ENCODE measurements at regions not wholly inside any gene's neighbourhood (a gene's known extent, or its start where the extent isn't known, plus 50 kb on each side); places are given as distances from the start of the nearest gene placed in this dataset.

DNA sequence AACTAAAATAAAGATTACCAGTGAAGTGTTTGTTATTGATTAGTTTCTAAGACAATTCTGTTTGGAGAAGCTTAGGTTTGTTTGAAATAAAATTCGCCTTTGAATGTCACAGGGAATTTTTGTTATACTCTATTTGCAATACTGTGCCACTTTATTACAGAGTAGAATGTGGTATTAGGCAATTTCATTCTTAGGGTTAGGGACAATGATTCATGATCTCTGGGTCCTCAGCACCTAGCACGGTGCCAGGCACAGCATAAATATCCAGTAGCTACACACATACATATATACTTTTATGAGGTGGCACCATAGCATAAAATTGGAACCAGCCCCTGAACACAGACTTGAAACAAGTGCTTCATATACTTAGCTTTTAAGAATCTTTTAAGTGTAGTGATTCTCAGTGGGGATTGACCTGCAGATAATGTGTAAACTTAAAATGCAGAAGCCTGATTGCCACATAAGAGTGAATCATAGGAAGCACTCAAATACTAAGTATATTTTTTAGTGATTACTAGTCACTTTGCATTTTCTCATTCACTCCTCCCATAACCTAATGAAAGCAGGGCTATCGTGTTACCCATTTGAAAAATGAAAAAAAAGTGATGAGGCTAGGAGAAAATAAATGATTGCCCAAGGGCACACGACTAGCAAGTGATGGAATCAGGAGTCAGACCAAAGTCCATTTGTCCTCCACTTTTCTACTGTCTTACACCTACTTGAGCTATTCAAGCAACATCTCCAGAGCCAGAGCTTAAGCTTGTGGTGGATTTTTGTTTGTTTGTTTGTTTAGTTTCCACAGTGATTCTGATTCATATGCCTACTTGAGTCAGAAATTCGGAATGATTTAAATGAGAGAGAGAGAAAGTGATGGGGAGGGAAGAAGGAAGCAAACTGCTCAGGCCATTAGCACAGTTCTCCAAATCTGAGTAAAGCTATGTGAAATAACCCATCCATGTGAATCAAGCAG, 366.0 kb upstream of the FGF13 start:
- TF ChIP-seq, protein P1, sequence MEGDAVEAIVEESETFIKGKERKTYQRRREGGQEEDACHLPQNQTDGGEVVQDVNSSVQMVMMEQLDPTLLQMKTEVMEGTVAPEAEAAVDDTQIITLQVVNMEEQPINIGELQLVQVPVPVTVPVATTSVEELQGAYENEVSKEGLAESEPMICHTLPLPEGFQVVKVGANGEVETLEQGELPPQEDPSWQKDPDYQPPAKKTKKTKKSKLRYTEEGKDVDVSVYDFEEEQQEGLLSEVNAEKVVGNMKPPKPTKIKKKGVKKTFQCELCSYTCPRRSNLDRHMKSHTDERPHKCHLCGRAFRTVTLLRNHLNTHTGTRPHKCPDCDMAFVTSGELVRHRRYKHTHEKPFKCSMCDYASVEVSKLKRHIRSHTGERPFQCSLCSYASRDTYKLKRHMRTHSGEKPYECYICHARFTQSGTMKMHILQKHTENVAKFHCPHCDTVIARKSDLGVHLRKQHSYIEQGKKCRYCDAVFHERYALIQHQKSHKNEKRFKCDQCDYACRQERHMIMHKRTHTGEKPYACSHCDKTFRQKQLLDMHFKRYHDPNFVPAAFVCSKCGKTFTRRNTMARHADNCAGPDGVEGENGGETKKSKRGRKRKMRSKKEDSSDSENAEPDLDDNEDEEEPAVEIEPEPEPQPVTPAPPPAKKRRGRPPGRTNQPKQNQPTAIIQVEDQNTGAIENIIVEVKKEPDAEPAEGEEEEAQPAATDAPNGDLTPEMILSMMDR (conservative IDR thresholded peaks at IDR 0.05; ENCODE audit: control insufficient read depth, insufficient read depth, low read depth, low read length), result no peak
- no peak overlapping the region for H3K4me3 ChIP-seq (ENCODE audit: control insufficient read depth, low read depth, low read length)
- peak; percentile 79 for DNase-seq (ENCODE audit: low read depth)

DNA sequence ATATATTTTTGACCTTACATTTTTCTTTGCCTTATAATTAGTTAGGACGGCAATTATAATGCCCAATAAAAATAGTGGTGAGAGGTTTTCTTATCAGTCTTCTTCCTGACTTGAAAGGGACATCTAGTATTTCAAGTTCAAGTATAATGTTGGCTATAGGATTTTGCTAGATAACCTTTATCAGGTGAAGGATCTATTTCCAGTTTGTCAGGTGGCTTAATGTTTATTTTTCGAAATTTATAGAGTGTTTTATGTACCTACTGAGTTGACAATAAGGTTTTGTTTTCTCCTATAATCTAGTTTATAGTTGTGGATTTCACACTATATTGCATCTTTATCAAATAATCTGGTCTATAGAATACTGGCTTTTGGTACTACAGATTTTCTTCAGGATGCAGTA, 351.8 kb upstream of the FGF13 start:
- no peak for DNase-seq (ENCODE audit: low read depth)
- no peak overlapping the region for H3K4me3 ChIP-seq (ENCODE audit: control insufficient read depth, low read depth, low read length)
- TF ChIP-seq, protein P1 (conservative IDR thresholded peaks at IDR 0.05; ENCODE audit: control insufficient read depth, insufficient read depth, low read depth, low read length), result no peak

DNA sequence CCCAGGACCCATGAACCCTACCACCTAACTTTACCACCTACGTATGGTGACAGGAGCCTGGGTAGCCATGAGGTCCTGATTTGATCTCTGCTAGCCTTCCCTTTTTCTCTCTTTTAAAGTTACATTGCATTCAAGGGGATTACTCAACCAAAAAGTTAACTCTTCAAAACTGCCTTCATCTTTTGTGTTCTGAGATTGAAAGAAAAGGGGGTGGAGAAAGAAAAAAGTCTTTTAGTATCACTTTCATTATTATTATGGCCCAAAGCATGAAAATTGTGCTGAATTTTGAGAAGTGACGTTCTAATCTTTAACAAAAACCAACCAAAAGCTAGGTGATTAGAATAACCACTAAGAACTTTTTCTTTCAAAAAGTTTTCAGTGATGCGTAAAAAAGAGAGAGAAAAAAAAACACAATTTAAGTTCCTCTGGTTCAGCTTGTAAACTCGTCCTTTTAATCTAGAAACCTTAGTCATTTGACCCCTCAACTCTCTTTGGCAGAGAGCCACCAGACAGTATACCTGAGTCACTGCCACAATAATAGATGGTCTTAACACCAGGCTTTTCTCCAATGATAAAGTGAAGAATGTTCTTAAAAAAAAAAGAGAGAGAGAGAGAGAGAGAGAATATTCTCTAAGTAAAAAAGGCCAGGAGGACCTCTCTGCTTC, 347.4 kb upstream of the FGF13 start:
- peak; percentile 73 for DNase-seq (ENCODE audit: low read depth)
- no peak overlapping the region for H3K4me3 ChIP-seq (ENCODE audit: control insufficient read depth, low read depth, low read length)
- TF ChIP-seq, protein P1 (conservative IDR thresholded peaks at IDR 0.05; ENCODE audit: control insufficient read depth, insufficient read depth, low read depth, low read length), result no peak

DNA sequence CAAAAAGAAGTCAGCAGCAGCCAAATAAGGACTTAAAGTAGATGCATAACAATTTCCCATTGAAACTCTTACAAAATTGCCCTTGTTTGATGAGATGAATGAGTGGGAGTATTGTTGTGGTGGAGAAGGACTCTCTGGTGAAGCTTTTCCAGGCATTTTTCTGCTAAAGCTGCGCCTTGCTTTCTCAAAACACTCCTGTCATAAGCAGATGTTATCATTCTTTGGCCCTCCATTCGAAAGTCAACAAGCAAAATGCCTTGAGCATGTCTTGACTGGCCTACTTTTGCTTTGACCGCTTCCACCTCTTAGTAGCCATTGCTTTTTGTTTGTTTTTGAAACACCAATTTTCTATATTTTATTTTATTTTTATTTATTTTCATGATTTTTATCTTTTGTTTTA, 340.9 kb upstream of the FGF13 start:
- TF ChIP-seq, protein P1 (conservative IDR thresholded peaks at IDR 0.05; ENCODE audit: control insufficient read depth, insufficient read depth, low read depth, low read length), result no peak
- DNase-seq (ENCODE audit: low read depth), result no peak

DNA sequence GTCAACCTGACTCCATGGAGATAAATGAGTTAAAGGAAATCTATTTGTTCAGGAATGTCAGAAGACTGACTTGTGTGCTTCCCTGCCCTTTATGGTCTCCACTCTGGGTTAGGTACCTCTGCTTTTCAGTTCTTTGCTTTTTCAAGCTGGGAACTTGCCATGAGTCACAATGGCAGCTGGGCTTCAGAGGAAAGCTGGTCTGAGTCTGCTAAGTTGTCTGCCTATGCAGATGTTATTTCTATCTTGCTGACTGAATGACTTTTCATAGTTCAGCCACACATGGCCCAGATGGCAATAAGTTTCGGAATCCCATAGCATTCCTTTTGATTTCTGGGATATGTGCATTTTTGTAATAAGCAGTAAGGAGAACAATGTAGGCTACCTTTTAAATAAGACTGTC, 337.9 kb upstream of the FGF13 start:
- peak; percentile 1 for DNase-seq (ENCODE audit: low read depth)
- no peak overlapping the region for H3K4me3 ChIP-seq (ENCODE audit: control insufficient read depth, low read depth, low read length)
- TF ChIP-seq, protein P1 (conservative IDR thresholded peaks at IDR 0.05; ENCODE audit: control insufficient read depth, insufficient read depth, low read depth, low read length), result no peak

More for the DNA sequence above, 340.9 kb upstream of the FGF13 start:
- H3K4me3 ChIP-seq (ENCODE audit: control insufficient read depth, low read depth, low read length), result no peak overlapping the region

DNA sequence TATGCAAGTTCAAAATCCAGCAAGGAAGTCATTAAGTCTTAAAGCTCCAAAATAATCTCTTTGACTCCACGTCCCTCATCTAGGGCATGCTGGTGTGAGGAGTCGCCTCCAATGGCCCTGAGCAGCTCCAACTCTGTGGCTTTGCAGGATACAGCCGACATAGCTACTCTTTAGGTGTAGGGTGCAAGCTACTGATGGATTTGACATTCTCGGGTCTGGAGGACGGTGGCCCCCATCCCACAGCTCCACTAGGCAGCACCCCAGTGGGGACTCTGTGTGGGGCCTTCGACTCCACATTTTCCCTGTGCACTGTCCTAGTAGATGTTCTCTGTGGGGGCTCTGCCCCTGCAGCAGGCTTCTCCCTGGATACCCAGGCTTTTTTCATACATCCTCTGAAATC, 333.2 kb upstream of the FGF13 start:
- TF ChIP-seq, protein P1 (conservative IDR thresholded peaks at IDR 0.05; ENCODE audit: control insufficient read depth, insufficient read depth, low read depth, low read length), result no peak

More for the DNA sequence above, 333.2 kb upstream of the FGF13 start:
- no peak overlapping the region for H3K4me3 ChIP-seq (ENCODE audit: control insufficient read depth, low read depth, low read length)
- no peak for DNase-seq (ENCODE audit: low read depth)

All from fibroblast of mammary gland (primary cell).